ENCODE measurements at regions not wholly inside any gene's neighbourhood (a gene's known extent, or its start where the extent isn't known, plus 50 kb on each side); places are given as distances from the start of the nearest gene placed in this dataset.
"Not testable (repeated sequence)": the region's sequence is repeated elsewhere in the genome, so short reads cannot be mapped to it uniquely, and the experiment has no call there.

DNA sequence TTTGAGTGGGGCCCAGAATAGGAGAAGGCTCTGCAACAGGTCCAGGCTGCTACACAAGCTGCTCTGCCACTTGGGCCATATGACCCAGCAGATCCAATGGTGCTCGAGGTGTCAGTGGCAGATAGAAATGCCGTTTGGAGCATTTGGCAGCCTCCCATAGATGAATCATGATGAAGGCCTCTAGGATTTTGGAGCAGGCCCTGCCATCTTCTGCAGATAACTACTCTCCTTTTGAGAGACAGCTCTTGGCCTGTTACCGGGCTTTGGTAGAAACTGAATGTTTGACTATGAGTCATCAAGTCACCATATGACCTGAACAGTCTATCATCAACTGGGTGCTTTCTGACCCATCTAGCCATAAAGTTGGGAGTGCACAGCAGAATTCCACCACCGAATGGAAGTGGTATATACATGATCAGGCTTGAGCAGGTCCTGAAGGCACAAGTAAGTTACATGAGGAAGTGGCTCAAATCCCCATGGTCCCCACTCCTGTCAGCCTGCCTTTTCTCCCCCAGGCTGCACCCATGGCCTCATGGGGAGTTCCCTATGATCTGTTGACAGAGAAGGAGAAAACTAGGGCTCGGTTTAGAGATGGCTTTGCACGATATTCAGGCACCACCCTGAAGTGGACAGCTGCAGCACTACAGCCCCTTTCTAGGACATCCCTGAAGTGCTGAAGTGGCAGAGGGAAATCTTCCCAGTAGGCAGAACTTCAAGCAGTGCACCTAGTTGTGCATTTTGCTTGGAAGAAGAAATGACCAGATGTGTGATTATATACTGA, 971.4 kb downstream of the MCTP2 start:
- DNase-seq (ENCODE audit: low spot score in 2 of 2) (no peak), FAIRE-seq (no peak)

DNA sequence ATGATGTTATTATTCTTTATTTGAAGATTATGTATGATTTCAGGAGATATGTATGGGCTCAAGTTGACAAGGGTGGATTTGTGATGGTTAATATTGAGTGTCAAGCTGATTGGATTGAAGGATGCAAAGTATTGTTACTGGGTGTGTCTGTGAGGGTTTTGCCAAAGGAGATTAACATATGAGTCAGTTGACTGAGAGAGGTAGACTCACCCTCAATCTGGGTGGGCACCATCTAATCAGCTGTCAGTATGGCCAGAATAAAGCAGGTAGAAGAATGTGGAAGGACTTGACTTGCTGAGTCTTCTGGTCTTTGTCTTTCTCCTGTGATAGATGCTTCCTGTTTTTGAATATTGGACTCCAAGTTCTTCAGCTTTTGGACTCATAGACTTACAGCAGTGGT, 973.7 kb downstream of the MCTP2 start:
- FAIRE-seq, result no peak
- DNase-seq (ENCODE audit: low spot score in 2 of 2), result no peak

DNA sequence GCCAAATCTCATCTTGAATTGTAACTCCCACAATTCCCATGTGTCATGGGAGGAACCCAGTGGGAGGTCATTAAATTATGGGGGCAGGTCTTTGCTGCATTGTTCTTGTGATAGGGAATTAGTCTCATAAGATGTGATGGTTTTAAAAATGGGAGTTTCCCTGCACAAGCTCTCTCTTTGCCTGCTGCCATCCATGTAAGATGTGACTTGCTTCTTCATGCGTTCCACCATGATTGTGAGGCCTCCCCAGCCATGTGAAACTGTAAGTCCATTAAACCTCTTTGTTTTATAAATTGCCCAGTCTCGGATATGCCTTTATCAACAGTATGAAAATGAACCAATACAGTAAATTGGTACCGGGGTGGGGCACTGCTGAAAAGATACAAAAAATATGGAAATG, 974.5 kb downstream of the MCTP2 start:
- not testable (repeated sequence) for DNase-seq (ENCODE audit: low spot score in 2 of 2); FAIRE-seq

DNA sequence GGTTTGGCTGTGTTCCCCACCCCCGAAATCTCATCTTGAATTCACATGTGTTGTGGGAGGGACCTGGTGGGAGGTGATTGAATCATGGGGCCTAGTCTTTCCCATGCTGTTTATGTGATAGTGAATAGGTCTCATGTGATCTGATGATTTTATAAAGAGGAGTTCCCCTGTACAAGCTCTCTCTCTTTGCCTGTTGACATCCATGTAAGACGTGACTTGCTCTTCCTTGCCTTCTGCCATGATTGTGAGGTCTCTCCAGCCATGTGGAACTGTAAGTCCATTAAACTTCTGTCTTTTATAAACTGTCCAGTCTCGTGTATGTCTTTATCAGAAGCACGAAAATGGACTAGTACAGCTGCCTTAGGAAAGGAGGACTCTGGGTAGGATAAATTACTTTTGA, 976.7 kb downstream of the MCTP2 start:
- no peak for DNase-seq (ENCODE audit: low spot score in 2 of 2)
- FAIRE-seq, result no peak

DNA sequence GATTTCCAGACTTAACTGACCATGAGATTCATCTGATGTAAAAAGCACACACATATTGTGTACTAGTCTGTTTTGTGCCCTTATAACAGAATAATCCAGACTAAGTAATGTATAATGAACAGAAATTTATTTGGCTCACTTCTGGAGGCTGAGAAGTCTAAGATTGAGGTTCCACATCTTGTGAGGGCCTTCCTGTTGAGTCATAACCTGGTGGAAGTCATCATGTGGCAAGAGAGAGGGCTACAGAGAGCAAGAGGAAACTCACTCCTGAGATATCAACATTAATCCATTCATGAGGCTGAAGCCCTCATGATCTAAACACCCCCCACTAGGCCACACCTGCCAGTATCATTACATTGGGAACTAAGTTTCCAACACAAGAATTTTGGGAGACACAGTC, 977.6 kb downstream of the MCTP2 start:
- DNase-seq (ENCODE audit: low spot score in 2 of 2) (no peak), FAIRE-seq (no peak)

DNA sequence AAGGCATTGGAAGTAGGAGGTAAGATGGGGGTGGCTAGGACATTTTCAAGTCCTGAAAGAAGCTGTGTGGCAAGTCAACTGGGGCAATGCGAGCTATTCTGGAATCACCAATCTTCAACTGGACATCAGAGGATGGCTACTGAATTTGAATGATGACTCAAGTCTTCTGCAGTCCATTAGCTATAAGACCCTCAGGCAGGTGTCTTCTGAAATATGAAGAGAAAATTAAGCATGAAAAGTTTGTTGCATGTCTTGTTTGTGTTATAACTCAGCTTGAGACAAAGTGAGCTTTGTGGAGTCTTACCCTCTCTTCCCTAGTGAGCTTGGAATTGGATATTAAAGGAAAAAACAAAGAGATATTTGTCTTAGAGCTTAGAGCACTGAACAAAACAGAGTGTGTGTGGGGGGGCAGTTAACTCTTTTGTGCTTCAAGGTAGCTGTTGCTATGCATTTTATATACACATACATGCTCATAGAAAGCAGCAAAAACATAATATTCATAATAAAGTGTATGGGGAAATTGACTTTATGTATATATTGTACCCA, 979.1 kb downstream of the MCTP2 start:
- no peak for DNase-seq (ENCODE audit: low spot score in 2 of 2)
- no peak for FAIRE-seq

DNA sequence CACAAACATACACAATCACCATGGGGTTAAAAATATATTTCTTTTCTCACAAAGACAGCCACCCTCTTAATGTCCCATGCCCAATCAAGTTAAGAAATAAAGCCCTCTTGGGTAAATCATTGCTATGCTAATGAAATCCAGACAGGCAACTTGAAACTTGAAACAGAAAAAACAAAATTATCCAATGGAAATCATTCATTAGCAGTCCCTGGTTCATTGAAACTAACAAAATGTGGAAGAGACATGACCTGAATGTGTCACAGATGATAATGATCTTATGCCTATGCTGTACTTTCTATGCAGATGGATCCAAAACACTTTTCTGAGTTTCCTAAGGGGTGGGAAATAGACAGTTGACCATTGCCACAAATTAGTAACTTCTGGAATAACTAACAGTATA, 983.7 kb downstream of the MCTP2 start:
- FAIRE-seq (no peak), DNase-seq (ENCODE audit: low spot score in 2 of 2) (no peak)

- DNase-seq (ENCODE audit: low spot score in 2 of 2) (no peak), FAIRE-seq (no peak)
These were observed 995.5 kb downstream of the MCTP2 start for GRCh38 chr15:95226835-95227234.

DNA sequence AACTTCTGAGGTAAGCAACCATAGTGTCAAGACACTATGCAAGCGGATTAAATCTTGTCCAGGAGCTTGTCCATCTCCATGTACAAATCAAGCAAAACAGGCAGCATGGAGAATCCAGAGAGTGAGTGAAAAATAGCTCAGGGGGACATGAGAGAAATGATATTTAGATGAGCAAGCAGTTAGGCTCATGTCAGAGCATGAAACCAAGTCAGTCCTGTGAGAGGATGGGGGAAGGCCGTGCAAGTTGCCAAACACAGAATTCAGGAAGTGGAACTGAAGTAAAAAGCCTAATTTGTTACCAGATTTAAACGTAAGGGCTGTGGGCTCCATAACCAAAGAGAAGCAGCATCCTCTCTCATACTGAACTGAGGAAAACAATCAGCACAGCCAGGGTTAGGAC, 995.9 kb downstream of the MCTP2 start:
- FAIRE-seq (no peak), DNase-seq (ENCODE audit: low spot score in 2 of 2) (no peak)

GRCh38 chr15:95228856-95229555, 997.6 kb downstream of the MCTP2 start:
- DNase-seq (ENCODE audit: low spot score in 2 of 2) (no peak), FAIRE-seq (no peak)

- DNase-seq (ENCODE audit: low spot score in 2 of 2) (no peak), FAIRE-seq (no peak)
These were observed 1003.7 kb downstream of the MCTP2 start for GRCh38 chr15:95235033-95235432.

DNA sequence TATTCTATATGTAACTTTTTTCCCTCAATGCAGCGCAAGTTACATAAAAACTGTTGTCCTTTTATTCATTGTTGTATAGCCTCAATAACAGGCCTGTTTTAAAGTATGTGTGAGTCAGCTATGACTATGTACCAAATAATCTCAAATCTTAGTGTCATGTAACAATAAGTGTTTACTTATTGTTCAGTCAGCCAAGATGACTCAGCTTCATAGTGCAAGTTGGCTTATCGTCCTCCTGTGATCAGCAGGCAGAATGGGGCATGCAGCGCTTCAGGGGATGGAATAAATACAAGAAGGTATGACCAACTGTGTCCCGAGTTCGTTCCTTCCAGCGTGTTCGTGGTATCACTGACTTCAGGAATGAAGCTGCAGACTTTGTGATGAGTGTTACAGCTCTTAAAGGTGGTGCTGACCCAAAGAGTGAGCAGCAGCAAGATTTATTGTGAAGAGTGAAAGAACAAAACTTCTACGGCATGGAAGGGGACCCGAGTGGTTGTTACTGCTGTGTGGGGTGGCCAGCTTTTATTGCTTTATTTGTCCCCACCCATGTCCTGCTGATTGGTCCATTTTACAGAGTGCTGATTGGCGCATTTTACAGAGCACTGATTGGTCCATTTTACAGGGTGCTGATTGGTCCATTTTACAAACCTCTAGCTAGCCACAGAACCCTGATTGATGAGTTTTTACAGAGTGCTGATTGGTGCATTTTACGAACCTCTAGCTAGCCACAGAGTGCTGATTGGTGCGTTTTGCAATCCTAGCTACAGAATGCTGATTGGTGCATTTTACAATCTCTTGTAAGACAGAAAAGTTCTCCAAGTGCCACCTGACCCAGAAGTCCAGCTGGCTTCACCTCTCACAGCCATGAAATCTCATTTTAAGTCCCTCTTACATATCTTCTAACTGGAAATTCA, 1016.0 kb downstream of the MCTP2 start:
- DNase-seq (ENCODE audit: low spot score in 2 of 2), result no peak
- FAIRE-seq, result no peak

DNA sequence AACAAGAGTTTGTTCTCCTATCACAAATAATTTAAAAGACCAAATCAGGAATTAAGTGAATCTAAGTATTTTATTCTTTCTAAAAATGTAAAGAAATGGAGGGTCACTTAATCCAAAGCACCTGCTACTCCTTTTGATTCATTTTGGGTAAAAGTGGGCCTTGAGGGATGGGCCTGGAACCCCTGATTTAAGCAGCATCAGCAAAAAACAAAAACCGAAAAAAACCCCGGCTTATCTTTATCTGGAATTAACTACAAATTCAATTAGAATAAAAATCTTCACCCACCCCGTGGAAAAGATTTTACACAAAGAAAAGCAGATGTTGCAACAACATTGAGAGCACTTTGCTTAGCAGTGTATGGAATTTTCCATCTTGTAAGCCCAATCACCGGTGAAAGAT, 1018.2 kb downstream of the MCTP2 start:
- DNase-seq (ENCODE audit: low spot score in 2 of 2), result no peak

GRCh38 chr15:95252404-95252803, 1021.0 kb downstream of the MCTP2 start:
- no peak for FAIRE-seq
- no peak for DNase-seq (ENCODE audit: low spot score in 2 of 2)

More for the DNA sequence above, 1018.2 kb downstream of the MCTP2 start:
- no peak for FAIRE-seq

DNA sequence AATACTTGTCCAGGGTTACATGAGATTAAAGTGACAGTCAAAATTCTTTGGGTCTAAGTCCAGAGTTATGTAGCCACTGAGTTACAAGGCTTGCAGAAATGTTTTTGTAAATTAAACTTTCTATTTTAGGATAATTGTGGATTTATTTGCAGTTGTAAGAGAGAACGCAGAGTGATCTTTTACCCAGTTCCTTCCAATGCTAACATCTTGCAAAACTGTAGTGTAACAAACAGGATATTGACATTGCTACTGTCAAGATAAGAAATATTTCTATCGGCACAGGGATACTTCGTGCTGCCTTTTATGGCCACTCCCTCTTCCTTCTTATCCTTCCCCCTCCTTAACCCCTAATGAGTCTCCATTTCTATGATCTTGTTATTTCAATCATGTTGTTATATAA, 1022.9 kb downstream of the MCTP2 start:
- FAIRE-seq, result no peak

GRCh38 chr15:95259513-95259912, 1028.2 kb downstream of the MCTP2 start:
- DNase-seq (ENCODE audit: low spot score in 2 of 2), result peak; percentile 8 to 27
- no peak for FAIRE-seq

More for the DNA sequence above, 1022.9 kb downstream of the MCTP2 start:
- no peak for DNase-seq (ENCODE audit: low spot score in 2 of 2)

GRCh38 chr15:95259965-95260364, 1028.6 kb downstream of the MCTP2 start:
- DNase-seq (ENCODE audit: low spot score in 2 of 2) (no peak), FAIRE-seq (no peak)

DNA sequence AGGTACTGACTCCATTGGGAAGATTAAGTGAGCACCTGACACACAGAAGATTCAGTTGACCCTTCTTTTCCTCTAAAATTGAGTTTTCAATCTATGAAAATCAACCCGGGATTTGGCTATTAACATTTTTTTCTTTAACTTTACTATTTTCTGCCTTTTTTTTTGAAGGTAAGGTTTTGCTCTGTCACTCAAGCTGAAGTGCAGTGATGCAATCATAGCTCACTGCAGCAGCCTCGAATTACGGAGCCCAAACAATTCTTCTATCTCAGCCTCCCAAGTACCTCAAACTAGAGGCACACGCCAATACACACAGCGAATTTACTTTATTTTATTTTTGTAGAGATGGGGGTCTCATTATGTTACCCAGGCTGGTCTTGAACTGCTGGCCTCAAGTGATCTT, 1029.5 kb downstream of the MCTP2 start:
- FAIRE-seq (no peak), DNase-seq (ENCODE audit: low spot score in 2 of 2) (no peak)

GRCh38 chr15:95261546-95261945, 1030.2 kb downstream of the MCTP2 start:
- FAIRE-seq (no peak), DNase-seq (ENCODE audit: low spot score in 2 of 2) (no peak)

GRCh38 chr15:95261968-95262367, 1030.6 kb downstream of the MCTP2 start:
- DNase-seq (ENCODE audit: low spot score in 2 of 2) (no peak), FAIRE-seq (no peak)
